HUDEP-2 (cell line): ENCODE measurements at regions not wholly inside any gene's neighbourhood (a gene's known extent, or its start where the extent isn't known, plus 50 kb on each side); places are given as distances from the start of the nearest gene placed in this dataset.

ENCODE experiments used
- DNase-seq, 76 experiments: peaks; one replicate each; lab custom pipeline; 2025; ENCODE audit not compliant: unreplicated experiment in 76 of 76; lab: John Stamatoyannopoulos, UW

DNA sequence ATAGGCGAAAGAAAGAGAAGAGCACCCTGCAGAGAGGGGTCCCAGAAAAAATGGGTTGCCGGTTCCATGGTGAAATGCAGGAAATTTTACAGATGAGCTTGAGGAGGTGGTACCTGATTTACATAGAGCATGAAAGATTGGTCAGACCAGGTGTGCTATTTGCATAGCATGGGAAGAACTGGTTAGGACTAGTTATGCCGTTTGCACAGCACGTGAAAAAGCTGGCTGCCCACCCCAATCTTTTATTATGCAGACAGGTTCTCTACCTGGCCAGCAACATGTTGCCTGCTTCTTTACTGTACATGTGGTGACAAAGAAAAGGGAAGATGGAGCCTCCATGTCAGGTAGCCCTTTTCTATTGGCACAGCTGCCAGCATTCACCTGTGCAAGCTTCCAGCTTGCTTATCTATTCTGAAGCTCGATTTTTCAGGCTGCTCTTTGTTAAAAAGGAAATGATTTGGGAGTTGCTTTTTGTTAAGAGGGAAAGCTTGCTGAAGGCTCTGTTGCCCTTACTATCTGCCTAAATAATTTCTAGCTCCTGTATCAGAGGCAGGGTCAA, 62.9 kb upstream of the ELK3 start:
- no peak for DNase-seq

DNA sequence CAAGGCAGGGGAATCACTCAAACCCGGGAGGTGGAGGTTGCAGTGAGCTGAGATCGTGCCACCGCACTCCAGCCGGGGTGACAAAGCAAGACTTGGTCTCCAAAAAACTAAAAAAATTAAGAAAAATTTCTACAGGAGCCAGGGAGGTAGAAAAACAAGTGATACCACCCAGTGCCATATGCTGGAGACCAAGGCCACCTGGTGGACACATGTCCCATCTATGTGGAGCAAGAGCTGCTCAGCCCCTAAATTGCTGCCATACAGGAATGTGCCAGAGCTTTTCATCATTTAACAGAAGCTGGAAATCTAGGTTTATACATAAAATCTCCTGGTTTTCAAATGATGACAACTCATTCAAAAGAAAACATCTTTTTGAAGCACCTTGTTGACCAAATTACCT, 61.4 kb upstream of the ELK3 start:
- DNase-seq, result peak in 3 of 76 experiments; percentile 1 to 6 (median 3)

DNA sequence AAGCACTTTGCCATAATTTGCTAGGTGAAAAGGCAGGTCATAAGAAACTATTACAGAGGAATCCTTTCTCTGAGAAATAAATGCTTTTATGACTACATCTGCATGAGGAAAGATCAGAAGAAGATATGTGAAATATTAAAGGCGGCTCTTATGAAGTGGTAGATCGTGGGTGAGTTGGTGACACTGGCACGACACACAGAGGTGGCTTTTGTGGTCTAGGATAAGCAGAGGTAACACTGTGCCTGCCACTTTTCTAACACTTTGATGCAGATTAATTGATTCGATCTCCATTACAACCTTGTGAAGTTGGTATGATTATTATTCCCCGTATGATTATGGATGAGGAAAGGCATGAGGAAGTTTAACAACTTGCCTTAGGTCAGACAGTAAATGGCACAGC, 60.0 kb upstream of the ELK3 start:
- no peak for DNase-seq

DNA sequence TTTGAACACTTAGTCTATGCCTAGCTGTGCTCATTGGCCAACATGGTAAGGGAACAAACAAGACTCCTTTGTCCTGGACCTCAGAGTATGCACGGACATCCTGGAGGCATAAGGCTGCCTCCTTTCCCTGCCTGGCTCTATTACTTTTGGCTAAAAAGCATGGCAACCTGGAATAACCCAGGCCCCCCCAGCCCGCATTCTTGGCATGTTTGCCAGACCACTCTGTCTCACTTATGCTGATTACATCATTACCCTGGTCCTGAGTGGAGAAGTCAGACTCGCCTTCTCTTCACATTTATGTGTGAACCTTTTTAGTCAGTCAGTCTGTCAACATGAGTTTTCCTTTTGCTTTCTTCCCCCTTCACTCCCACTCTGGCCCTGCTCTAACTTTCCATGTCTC, 58.0 kb upstream of the ELK3 start:
- no peak for DNase-seq

DNA sequence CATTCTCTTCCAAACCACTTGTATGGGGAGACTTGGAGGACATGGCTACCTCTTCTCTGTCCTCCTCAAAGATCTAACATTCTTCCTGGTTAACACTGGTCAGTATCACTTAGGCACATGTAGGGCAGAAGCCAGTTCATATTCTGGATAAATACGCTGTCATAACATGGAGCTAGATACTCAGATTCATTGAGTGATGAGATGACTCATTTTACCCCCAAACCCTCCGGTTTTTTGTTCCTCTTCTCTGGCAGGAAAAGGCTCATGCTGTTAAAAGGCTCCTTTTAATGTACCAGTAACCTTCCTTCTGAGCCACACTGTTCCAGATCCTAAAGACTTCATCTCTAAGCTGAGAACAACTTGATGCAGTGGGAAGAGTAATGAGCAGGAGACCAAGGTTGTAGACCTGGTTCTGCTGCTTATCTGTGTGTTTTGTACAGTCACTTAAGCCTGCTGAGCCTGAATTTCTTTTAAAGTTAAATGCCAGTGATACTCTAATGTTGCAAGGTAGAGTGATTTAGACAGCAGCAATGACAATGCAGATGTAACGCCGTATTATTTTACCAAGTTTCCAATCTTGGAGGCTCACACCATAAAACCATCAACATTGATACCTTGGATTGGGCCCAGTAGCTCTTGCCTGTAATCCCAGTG, 57.3 kb upstream of the ELK3 start:
- no peak for DNase-seq

DNA sequence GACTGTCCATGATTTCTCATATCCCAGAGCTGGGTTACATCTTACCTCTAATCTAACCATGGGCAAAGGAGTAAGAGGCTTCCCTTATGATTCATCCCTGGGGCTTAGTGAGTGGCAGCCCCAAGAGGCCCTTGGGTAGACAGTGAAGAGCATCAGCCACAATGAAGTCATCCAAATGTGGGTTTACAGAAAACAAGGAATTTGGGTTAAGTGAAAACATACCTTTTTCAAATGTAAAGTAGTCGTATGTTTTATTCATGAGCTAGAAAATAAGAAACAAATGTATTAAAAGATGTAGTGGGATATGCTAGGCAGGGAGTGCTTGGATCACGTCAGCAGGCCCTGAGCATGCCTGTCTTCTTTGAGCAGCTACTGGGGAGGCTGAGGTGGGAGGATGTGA, 54.0 kb upstream of the ELK3 start:
- no peak for DNase-seq

DNA sequence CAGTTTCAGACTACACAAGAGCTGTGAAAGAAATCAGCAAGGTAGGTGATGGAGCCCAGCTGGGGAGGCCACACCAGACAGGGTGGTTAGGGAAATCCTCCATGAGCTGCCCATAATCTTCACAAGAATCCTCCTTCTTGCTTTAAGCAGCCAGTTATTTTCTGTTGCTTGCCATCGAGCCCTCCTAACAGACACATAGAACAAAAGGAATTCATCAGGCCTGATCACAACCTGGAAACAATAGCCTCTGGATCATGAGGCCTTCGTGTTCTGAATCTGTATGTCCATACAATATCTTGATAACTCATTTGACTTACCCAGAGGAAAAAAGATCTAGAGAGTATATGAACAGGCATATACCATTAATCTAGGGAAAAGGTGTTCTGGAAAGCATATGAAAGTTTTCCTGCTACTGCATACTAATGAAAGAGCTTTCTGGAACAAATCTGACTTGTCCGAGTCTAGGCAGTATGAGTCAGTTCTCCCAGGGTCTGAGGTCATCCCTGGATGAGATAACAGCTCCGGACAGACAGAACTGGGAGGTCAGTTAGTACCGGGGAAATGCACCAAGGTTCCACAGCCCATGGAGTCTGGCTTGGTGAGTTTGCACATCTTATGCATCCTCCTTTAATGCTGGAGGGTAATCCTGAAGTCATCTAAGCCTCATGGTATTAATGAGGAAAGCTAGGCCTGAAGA, 52.8 kb upstream of the ELK3 start:
- no peak for DNase-seq

DNA sequence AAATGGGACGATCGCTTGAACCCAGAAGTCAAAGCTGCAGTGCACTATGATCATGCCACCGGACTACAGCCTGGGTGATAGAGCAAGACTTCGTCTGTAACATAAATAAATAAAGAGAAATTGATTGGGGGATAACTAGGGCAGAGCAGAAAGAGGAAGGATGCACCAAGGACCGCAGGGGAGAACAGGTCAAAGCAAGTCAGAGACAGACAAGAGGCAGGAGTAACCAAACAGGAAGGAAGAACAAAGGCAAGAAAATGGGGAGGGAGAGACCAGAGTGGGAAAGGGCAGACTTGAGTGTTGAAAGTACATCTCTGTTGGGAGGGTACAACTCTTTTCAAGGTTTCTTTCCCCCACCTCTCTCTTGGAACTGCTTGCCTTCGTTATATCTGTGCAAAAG, 50.8 kb upstream of the ELK3 start:
- DNase-seq, result no peak

DNA sequence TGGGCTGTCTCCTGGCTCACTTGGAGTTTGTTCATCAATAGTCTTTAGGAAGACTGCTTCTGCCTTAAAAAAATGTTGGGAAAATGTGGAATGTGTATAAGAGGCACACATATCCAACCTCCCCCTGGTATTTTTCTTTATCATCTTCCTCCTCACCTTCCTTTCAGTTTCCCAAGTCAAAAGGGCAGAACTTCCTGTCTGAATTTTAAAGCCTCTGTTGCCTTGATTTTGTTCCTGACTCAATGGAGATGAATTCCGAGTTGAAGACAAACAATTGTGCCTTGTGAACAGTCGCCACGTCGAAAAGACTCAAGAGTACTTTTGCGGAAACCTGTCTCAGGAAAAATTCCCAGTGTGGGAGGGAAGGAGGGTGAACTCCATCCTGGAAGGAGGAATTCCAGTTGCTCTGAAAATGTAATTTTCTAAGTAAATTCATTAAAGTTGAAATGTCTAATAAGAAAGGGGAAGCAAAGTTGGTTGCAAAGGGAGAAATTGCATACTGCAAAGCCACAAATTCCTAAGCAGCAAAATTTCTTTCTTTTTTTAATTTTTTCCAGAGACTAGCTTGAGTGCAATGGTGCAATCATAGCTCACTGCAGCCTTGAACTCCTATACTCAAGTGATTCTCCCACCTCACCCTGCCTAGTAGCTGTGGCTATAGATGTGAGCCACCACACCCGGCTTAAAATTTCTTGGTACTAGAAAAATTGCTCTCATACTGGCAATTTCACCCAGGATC, 50.2 kb upstream of the ELK3 start:
- DNase-seq, result no peak
